ENCODE measurements at regions not wholly inside any gene's neighbourhood (a gene's known extent, or its start where the extent isn't known, plus 50 kb on each side); places are given as distances from the start of the nearest gene placed in this dataset.

DNA sequence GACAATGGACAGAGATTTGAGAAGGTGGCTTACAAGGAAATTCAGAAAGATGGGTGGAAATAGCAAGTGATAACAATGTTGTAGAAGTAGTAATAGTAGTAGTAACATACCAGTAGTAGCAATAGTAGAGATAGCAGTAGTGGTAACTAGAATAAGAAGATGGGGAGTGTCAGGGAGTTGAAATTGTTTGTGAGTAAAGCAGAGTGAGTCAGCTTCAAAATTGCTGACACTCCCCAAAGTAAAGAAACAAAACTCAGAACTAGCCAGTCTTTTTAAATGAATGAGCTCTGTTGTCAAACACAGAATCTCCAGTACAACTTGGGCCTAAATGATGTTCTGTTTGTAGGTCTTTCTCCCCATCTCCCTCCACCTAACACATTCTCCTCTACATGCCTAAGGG is 1040.9 kb downstream of the CBLN2 start:
- no peaks in the 10 kb centered on the region for H3K4me1 ChIP-seq
- no peak for DNase-seq (ENCODE audit: low spot score in 2 of 2)
- H3K27ac ChIP-seq = no peak overlapping the region
- no peak for TF ChIP-seq EP300 (IDR thresholded peaks at IDR 0.05)
- TF ChIP-seq POLR2AphosphoS5 (IDR thresholded peaks at IDR 0.05) = no peak
- TF ChIP-seq POLR2A (IDR thresholded peaks at IDR 0.05) = no peak
- TF ChIP-seq, protein P1, sequence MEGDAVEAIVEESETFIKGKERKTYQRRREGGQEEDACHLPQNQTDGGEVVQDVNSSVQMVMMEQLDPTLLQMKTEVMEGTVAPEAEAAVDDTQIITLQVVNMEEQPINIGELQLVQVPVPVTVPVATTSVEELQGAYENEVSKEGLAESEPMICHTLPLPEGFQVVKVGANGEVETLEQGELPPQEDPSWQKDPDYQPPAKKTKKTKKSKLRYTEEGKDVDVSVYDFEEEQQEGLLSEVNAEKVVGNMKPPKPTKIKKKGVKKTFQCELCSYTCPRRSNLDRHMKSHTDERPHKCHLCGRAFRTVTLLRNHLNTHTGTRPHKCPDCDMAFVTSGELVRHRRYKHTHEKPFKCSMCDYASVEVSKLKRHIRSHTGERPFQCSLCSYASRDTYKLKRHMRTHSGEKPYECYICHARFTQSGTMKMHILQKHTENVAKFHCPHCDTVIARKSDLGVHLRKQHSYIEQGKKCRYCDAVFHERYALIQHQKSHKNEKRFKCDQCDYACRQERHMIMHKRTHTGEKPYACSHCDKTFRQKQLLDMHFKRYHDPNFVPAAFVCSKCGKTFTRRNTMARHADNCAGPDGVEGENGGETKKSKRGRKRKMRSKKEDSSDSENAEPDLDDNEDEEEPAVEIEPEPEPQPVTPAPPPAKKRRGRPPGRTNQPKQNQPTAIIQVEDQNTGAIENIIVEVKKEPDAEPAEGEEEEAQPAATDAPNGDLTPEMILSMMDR (IDR thresholded peaks at IDR 0.05) = no peak
- H3K4me3 ChIP-seq = no peak overlapping the region
- H3K9me3 ChIP-seq = peaks cover 10% of the 10 kb centered on the region
- H3K27me3 ChIP-seq = no peaks in the 10 kb centered on the region
- H3K36me3 ChIP-seq = no peaks in the 10 kb centered on the region

DNA sequence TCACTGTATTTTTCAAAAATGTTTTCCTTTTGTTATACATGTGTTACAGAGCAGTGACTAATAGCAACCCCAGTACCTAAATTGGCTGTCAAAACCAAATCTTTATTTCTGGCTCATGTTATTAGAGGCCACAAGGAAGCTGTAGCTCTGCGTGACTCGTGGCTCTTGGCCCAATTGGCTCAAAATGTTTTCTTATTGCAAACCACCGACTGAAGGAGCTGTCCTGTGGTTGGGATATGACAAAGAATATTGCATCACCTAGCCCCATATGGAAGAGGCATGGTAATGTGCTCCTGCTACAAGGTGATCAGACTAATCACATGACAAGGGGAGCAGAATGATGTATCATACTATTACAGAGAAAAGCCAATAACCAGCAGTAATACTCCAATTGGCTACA is 1058.5 kb downstream of the CBLN2 start:
- no peaks in the 10 kb centered on the region for H3K36me3 ChIP-seq
- no peak for TF ChIP-seq POLR2A (IDR thresholded peaks at IDR 0.05)
- TF ChIP-seq EP300 (IDR thresholded peaks at IDR 0.05) = no peak
- H3K27me3 ChIP-seq = no peaks in the 10 kb centered on the region
- no peak for DNase-seq (ENCODE audit: low spot score in 2 of 2)
- WGBS = 81% methylated on average over 3 of the region's 3 CpGs
- H3K4me3 ChIP-seq = no peak overlapping the region
- no peaks in the 10 kb centered on the region for H3K9me3 ChIP-seq
- no peak overlapping the region for H3K27ac ChIP-seq
- no peaks in the 10 kb centered on the region for H3K4me1 ChIP-seq

DNA sequence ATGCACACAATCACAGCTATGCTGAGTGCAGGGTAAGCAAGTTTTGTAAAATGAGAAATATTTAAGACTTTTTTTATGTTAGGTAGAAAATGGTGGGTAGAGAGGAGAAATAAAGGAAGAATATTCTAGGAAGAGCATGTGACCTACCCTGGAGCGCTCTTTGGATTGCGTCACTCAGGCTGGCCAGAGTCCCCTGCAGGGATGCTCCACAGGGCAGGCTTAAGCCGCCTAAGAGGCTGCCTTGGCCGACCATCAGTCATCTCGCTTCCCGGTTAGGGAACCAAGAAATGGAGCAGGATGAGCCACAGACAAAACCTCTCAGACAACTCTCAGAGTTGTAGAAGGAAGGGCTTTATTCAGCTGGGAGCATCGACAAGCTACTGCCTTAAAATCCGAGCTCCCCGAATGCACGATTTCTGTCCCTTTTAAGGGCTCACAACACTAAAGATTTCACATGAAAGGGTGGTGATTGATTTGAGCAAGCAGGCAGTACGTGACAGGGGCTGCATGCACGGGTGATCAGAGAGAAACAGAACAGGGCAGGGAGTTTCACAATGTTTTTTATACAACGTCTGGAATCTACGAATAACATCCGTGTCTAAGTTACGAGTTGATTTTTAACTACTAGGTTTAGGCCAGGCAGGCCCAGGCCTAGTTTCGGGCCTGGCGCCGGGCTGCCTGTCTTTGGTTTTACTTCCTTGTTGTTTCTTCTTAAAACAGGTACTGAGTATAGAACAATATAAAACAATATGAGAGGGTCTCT is 1072.0 kb downstream of the CBLN2 start:
- peaks cover 7% of the 10 kb centered on the region for H3K9me3 ChIP-seq
- H3K36me3 ChIP-seq = no peaks in the 10 kb centered on the region
- H3K4me1 ChIP-seq = no peaks in the 10 kb centered on the region
- DNase-seq (ENCODE audit: low spot score in 2 of 2) = no peak
- no peak overlapping the region for H3K4me3 ChIP-seq
- H3K27ac ChIP-seq = no peak overlapping the region
- TF ChIP-seq, protein P1 (IDR thresholded peaks at IDR 0.05) = no peak
- no peak for TF ChIP-seq POLR2A (IDR thresholded peaks at IDR 0.05)
- TF ChIP-seq EP300 (IDR thresholded peaks at IDR 0.05) = no peak
- TF ChIP-seq POLR2AphosphoS5 (IDR thresholded peaks at IDR 0.05) = no peak
- H3K27me3 ChIP-seq = no peaks in the 10 kb centered on the region
- 82% methylated on average over 19 of the region's 19 CpGs for WGBS

DNA sequence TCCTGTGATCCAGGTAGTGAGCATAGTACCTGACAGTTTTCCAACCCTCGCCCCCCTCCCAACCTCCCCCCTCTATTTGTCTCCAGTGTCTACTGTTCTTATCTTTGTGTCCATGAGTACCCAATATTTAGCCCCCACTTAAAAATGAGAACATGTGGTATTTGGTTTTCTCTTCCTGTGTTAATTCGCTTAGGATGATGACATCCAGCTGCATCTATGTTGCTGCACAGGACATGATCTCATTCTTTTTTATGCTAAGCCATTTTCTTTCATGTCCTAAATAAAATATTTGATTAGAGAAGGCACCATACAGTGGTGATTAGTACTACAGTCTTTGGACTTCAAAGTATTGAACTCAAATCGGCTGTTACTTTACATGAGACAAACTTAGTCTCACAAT is 1087.9 kb downstream of the CBLN2 start:
- no peaks in the 10 kb centered on the region for H3K4me1 ChIP-seq
- TF ChIP-seq POLR2A (IDR thresholded peaks at IDR 0.05) = no peak
- no peak for TF ChIP-seq EP300 (IDR thresholded peaks at IDR 0.05)
- TF ChIP-seq, protein P1 (IDR thresholded peaks at IDR 0.05) = no peak
- no peak for TF ChIP-seq POLR2AphosphoS5 (IDR thresholded peaks at IDR 0.05)
- no peaks in the 10 kb centered on the region for H3K9me3 ChIP-seq
- H3K4me3 ChIP-seq = no peak overlapping the region
- DNase-seq (ENCODE audit: low spot score in 2 of 2) = no peak
- 50% methylated on average over 3 of the region's 3 CpGs for WGBS
- H3K27ac ChIP-seq = no peak overlapping the region
- no peaks in the 10 kb centered on the region for H3K27me3 ChIP-seq
- H3K36me3 ChIP-seq = no peaks in the 10 kb centered on the region

DNA sequence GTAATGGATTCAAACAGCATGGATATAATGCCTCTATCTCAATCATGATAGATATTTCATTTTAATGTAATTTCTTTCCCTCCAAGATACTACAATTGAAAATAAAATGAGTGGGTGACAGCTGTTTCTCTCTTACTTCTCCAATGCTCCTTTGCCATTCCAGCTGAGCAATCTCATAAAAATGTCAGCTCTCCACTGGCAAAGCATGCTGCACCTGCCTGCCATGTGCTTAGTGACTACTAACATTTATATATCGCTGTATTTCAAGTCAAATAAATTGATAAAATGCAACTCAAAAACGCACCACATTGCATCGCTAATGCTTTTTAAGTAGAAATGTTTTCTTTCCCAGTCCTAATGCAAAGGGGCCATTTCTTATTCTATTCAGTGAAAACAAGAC is 1093.9 kb downstream of the CBLN2 start:
- WGBS = 67% methylated on average over 3 of the region's 3 CpGs
- no peak for DNase-seq (ENCODE audit: low spot score in 2 of 2)
- Histone ChIP-seq H3K4me1 (no peaks in the 10 kb centered on the region), H3K27ac (no peak overlapping the region), H3K4me3 (no peak overlapping the region), H3K27me3 (no peaks in the 10 kb centered on the region), H3K36me3 (no peaks in the 10 kb centered on the region), H3K9me3 (no peaks in the 10 kb centered on the region)
- TF ChIP-seq, protein P1 (IDR thresholded peaks at IDR 0.05) = no peak
- no peak for TF ChIP-seq POLR2AphosphoS5 (IDR thresholded peaks at IDR 0.05)

Measured in suprapubic skin (tissue), 4 donors.